BE2C (cell line): ENCODE measurements at regions not wholly inside any gene's neighbourhood (a gene's known extent, or its start where the extent isn't known, plus 50 kb on each side); places are given as distances from the start of the nearest gene placed in this dataset.
"Not testable (repeated sequence)": the region's sequence is repeated elsewhere in the genome, so short reads cannot be mapped to it uniquely, and the experiment has no call there.

Experiments used
- DNase-seq: peaks from one replicate; pipeline ENCODE4 v3.0.0-alpha.2; 2020
- H3K27me3 ChIP-seq: fragments of 250-450 bp; sonication (Bioruptor Pico); 2 replicates; pipeline ENCODE4 v1.5.1; 2020; ENCODE audit warnings: mild to moderate bottlenecking
- H3K36me3 ChIP-seq: fragments of 250-450 bp; sonication (Bioruptor Pico); 2 replicates; pipeline ENCODE4 v1.5.1; 2020; ENCODE audit warnings: mild to moderate bottlenecking
- H3K4me1 ChIP-seq: fragments of 250-450 bp; sonication (Bioruptor Pico); 2 replicates; pipeline ENCODE4 v1.5.1; 2020
- H3K4me3 ChIP-seq: 2 replicates; pipeline ENCODE4 v1.5.1; 2011; ENCODE audit warnings: low read depth, low read length
- H3K9me3 ChIP-seq: fragments of 250-450 bp; sonication (Bioruptor Pico); 2 replicates; pipeline ENCODE4 v1.5.1; 2020
- TF ChIP-seq, protein P1 (sequence below): IDR thresholded peaks from 2 replicates; pipeline ENCODE4 v1.5.1; 2012; ENCODE audit warnings: mild to moderate bottlenecking, low read depth, low read length

GRCh38 chr20:48447456-48447855 lies 380.3 kb downstream of the PREX1 start:
- DNase-seq, result no peak
- Histone ChIP-seq H3K4me3 (no peak overlapping the region), H3K27me3 (no peaks in the 10 kb centered on the region), H3K9me3 (no peaks in the 10 kb centered on the region; the same call in 1 of the 2 replicates), H3K4me1 (no peaks in the 10 kb centered on the region), H3K36me3 (no peaks in the 10 kb centered on the region)
- TF ChIP-seq, protein P1, sequence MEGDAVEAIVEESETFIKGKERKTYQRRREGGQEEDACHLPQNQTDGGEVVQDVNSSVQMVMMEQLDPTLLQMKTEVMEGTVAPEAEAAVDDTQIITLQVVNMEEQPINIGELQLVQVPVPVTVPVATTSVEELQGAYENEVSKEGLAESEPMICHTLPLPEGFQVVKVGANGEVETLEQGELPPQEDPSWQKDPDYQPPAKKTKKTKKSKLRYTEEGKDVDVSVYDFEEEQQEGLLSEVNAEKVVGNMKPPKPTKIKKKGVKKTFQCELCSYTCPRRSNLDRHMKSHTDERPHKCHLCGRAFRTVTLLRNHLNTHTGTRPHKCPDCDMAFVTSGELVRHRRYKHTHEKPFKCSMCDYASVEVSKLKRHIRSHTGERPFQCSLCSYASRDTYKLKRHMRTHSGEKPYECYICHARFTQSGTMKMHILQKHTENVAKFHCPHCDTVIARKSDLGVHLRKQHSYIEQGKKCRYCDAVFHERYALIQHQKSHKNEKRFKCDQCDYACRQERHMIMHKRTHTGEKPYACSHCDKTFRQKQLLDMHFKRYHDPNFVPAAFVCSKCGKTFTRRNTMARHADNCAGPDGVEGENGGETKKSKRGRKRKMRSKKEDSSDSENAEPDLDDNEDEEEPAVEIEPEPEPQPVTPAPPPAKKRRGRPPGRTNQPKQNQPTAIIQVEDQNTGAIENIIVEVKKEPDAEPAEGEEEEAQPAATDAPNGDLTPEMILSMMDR, result no peak

- Histone ChIP-seq H3K9me3 (no peaks in the 10 kb centered on the region; the same call in 1 of the 2 replicates), H3K36me3 (no peaks in the 10 kb centered on the region), H3K4me1 (no peaks in the 10 kb centered on the region), H3K27me3 (0 out of 2 replicates have a peak, but pooled peaks cover 2% of the 10 kb centered on the region), H3K4me3 (no peak overlapping the region)
- TF ChIP-seq, protein P1, result no peak
- DNase-seq, result no peak
These were observed 382.0 kb downstream of the PREX1 start for GRCh38 chr20:48445827-48446226.

- Histone ChIP-seq H3K4me3 (no peak overlapping the region), H3K9me3 (no peaks in the 10 kb centered on the region; the same call in 1 of the 2 replicates), H3K27me3 (0 out of 2 replicates have a peak, but pooled peaks cover 2% of the 10 kb centered on the region), H3K36me3 (no peaks in the 10 kb centered on the region), H3K4me1 (no peaks in the 10 kb centered on the region)
- TF ChIP-seq, protein P1, result no peak
- no peak for DNase-seq
These were observed 383.6 kb downstream of the PREX1 start for GRCh38 chr20:48444249-48444648.

DNA sequence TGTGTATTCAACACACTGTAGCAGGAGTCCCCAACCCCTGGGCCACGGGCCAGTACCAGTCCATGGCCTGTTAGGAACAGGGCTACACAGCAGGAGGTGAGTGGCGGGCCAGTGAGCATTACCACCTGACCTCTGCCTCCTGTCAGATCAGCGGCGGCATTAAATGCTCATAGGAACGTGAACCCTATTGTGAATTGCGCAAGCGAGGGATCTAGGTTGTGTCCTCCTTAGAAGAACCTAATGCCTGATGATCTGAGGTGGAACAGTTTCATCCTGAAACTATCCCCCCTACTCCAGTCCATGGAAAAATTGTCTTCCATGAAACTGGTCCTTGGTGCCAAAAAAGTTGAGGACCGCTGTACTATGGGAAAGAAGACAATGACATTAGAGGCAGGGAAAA lies 386.9 kb downstream of the PREX1 start:
- Histone ChIP-seq H3K4me1 (no peaks in the 10 kb centered on the region), H3K36me3 (no peaks in the 10 kb centered on the region), H3K4me3 (no peak overlapping the region), H3K27me3 (0 out of 2 replicates have a peak, but pooled peaks cover 2% of the 10 kb centered on the region), H3K9me3 (no peaks in the 10 kb centered on the region; the same call in 1 of the 2 replicates)
- DNase-seq, result no peak
- TF ChIP-seq, protein P1, result no peak

GRCh38 chr20:48440261-48440660 lies 387.5 kb downstream of the PREX1 start:
- not testable (repeated sequence) for H3K9me3 ChIP-seq, H3K27me3 ChIP-seq, H3K36me3 ChIP-seq, DNase-seq, H3K4me3 ChIP-seq, H3K4me1 ChIP-seq

GRCh38 chr20:48437146-48437545 lies 390.7 kb downstream of the PREX1 start:
- TF ChIP-seq, protein P1, result no peak

DNA sequence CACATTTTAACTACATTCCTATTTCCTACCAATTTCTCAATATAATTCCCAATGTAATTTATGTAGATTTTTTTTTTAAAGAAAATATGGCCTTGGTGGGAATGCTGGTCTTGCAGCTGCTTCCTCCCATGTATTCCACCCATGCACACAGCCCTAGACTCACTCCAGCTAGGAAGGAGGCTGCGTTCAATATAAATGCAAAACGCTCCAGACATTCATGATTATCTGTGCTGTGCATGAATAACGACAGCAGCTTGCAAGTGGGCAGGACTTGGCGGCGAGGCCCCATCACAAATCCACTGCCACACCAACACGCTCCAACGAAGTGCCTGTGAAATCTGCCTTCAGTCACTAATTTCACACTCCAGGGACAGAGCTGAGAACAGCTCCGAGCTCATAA lies 391.2 kb downstream of the PREX1 start:
- not testable (repeated sequence) for H3K4me3 ChIP-seq, H3K4me1 ChIP-seq, H3K9me3 ChIP-seq, DNase-seq, H3K36me3 ChIP-seq, H3K27me3 ChIP-seq

More at GRCh38 chr20:48437146-48437545, 390.7 kb downstream of the PREX1 start:
- Histone ChIP-seq H3K4me3 (no peak overlapping the region), H3K36me3 (no peaks in the 10 kb centered on the region), H3K9me3 (no peaks in the 10 kb centered on the region; the same call in 1 of the 2 replicates), H3K27me3 (peaks cover 2% of the 10 kb centered on the region; the same call in 1 of the 2 replicates), H3K4me1 (peaks cover 2% of the 10 kb centered on the region; the same call in 1 of the 2 replicates)
- no peak for DNase-seq
